Fibroblast of villous mesenchyme (primary cell): ENCODE measurements at regions not wholly inside any gene's neighbourhood (a gene's known extent, or its start where the extent isn't known, plus 50 kb on each side); places are given as distances from the start of the nearest gene placed in this dataset.

Experiments used
- DNase-seq: peaks from one replicate; pipeline ENCODE4 v3.0.0-alpha.2; 2010; ENCODE audit warnings: low read depth
- H3K4me3 ChIP-seq: 2 replicates; pipeline ENCODE4 v1.5.1; 2011; ENCODE audit warnings: low read depth, mild to moderate bottlenecking, low read length
- CTCF ChIP-seq: IDR thresholded peaks from 2 replicates; pipeline ENCODE4 v1.5.1; 2012; ENCODE audit warnings: low read depth, mild to moderate bottlenecking, low read length; ENCODE audit not compliant: insufficient read depth

DNA sequence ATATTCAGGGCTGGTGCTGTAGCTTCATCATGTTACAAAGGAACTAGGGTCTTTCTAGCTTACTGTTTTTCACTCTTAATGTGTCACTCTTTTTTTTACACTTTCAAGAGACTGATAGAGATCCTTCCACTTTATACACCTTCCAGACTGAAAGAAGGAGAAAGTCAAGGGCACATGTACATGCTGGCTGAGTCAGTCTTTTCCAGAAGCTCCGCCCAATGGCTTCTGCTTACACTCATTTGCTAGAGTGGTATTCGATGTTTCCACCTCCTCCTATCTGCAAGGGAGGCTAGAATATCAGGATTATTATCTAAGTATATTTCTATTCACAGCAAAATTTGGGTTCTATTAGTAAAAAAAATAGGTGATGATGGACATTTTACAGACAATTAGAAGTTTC is 325.8 kb upstream of the OR4E1 start:
- DNase-seq, result no peak
- H3K4me3 ChIP-seq, result no peak overlapping the region
- TF ChIP-seq CTCF, result no peak

GRCh38 chr14:21997300-21997699 is 323.7 kb upstream of the OR4E1 start:
- no peak for DNase-seq
- no peak for TF ChIP-seq CTCF
- no peak overlapping the region for H3K4me3 ChIP-seq

DNA sequence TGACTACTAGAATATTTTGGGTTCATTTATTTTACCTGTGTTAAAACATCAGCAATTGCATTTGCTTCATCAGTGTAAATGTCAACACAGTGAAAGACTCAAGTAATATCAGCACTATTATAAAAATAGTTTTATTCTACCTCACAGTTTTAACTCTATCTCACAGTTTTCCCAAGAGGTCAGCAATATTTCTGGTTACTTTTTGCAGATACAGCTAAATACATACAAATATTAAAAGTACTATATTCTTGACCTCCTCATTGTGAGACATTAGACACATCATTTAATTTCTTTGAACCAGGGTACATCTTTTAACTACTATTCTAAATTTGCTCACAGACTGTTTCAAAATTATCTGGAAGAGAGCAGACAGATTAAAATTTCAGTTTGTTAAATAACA is 321.7 kb upstream of the OR4E1 start:
- no peak for TF ChIP-seq CTCF
- no peak overlapping the region for H3K4me3 ChIP-seq
- DNase-seq, result no peak

DNA sequence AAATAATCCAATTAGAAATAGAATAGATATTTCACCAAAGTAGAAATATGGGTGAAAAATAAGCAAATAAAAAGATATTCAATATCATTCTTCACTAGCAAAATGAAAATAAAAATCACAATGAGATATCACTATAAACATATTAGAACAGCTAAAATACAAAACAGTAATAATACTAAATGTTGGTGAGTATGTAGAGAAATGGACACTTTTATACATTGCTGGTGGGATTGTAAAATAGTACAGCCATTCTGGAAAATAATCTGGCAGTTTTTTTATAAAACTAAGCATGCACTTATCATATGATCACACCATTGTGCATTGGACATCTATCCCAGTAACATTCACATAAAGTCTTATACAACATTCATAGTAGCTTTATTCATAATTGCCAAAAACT is 320.2 kb upstream of the OR4E1 start:
- no peak for DNase-seq
- no peak for TF ChIP-seq CTCF
- H3K4me3 ChIP-seq, result no peak overlapping the region

- no peak for TF ChIP-seq CTCF
- H3K4me3 ChIP-seq, result no peak overlapping the region
- DNase-seq, result no peak
Observed at GRCh38 chr14:21993070-21993469, 319.5 kb upstream of the OR4E1 start.

DNA sequence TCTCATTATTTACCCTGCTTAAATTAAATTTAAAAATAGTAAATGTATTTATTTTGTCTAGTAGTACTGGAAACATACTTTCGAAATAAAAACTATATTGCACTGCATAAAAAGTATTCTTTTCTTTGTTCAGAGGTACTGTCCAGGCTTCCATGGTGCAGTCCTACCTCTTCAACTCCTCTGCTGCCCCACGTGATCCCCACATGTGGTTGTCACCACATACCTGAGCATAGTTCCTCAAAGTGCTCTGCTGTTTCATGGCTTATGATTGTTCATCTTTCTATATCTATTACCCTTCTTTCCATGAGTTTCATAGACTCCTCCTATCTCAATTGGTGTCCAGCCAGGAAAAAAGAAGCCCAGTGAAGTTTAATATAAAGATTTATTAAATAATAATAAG is 317.5 kb upstream of the OR4E1 start:
- no peak for TF ChIP-seq CTCF
- no peak for DNase-seq
- no peak overlapping the region for H3K4me3 ChIP-seq

GRCh38 chr14:21990116-21990515 is 316.5 kb upstream of the OR4E1 start:
- DNase-seq, result no peak
- no peak overlapping the region for H3K4me3 ChIP-seq
- peak; percentile 27 for TF ChIP-seq CTCF
